Peyer's patch (tissue), 4 donors: ENCODE measurements at regions not wholly inside any gene's neighbourhood (a gene's known extent, or its start where the extent isn't known, plus 50 kb on each side); places are given as distances from the start of the nearest gene placed in this dataset.

ENCODE experiments used
- DNase-seq, 3 donors: peaks; one replicate each; pipeline ENCODE4 v3.0.0-alpha.2; 2017 to 2019
- H3K27ac ChIP-seq, 4 donors: fragments of 200-600 bp; sonication (generic); one replicate each; pipeline ENCODE4 v1.5.1; 2016 to 2019
- H3K27me3 ChIP-seq, 2 donors: fragments of 200-600 bp; sonication (generic); one replicate each; pipeline ENCODE4 v1.5.1; 2019
- H3K36me3 ChIP-seq, 3 donors: fragments of 200-600 bp; sonication (generic); one replicate each; pipeline ENCODE4 v1.5.1; 2016 to 2019
- H3K4me1 ChIP-seq, 4 donors: fragments of 200-600 bp; sonication (generic); one replicate each; pipeline ENCODE4 v1.5.1; 2016 to 2019
- H3K4me3 ChIP-seq, 4 donors: fragments of 200-600 bp; sonication (generic); 1 replicate in 3 of 4; 2 replicates in 1 of 4; pipeline ENCODE4 v1.5.1; 2016 to 2019; ENCODE audit warnings: mild to moderate bottlenecking in 1 of 4
- H3K9me3 ChIP-seq, 4 donors: fragments of 200-600 bp; sonication (generic); one replicate each; pipeline ENCODE4 v1.5.1; 2016 to 2019; ENCODE audit warnings: mild to moderate bottlenecking in 1 of 4
- POLR2A ChIP-seq, 2 donors: fragments of 450-650 bp; IDR thresholded peaks; one replicate each; pipeline ENCODE4 v1.5.1; 2017; ENCODE audit warnings: antibody characterized with exemption in 2 of 2, mild to moderate bottlenecking in 2 of 2, moderate library complexity in 2 of 2
- TF ChIP-seq, protein P1 (sequence below), 6 experiments: fragments of 450-650 bp in 4 of 6; fragments of 200-600 bp in 2 of 6; sonication (generic) in 1 of 6; IDR thresholded peaks; one replicate each; pipeline ENCODE4 v1.5.1; 2017 to 2019; ENCODE audit warnings: antibody characterized with exemption in 6 of 6, mild to moderate bottlenecking in 3 of 6, moderate library complexity in 1 of 6

DNA sequence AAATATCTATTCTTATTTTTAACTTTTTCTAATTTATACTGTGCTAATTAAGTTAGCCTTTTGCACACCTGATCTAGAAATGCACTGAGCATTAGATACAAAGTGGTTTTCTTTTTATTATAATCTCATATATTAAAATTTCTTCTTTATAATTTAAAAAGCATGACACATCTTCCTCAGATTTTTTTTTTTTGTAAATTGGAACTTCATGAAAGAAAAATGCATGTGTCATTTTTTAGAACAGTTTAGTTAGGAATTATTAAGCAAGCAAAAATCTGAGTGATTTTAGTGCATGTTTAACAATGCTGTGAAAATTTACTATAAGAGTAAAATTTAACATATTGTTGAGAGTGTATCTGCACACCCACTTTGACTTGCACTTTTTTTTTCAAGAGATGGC, 367.9 kb downstream of the TFEC start:
- no peaks in the 10 kb centered on the region for H3K36me3 ChIP-seq
- H3K27me3 ChIP-seq, result no peaks in the 10 kb centered on the region
- H3K4me1 ChIP-seq, result no peaks in the 10 kb centered on the region
- H3K4me3 ChIP-seq, result no peak overlapping the region
- TF ChIP-seq, protein P1, sequence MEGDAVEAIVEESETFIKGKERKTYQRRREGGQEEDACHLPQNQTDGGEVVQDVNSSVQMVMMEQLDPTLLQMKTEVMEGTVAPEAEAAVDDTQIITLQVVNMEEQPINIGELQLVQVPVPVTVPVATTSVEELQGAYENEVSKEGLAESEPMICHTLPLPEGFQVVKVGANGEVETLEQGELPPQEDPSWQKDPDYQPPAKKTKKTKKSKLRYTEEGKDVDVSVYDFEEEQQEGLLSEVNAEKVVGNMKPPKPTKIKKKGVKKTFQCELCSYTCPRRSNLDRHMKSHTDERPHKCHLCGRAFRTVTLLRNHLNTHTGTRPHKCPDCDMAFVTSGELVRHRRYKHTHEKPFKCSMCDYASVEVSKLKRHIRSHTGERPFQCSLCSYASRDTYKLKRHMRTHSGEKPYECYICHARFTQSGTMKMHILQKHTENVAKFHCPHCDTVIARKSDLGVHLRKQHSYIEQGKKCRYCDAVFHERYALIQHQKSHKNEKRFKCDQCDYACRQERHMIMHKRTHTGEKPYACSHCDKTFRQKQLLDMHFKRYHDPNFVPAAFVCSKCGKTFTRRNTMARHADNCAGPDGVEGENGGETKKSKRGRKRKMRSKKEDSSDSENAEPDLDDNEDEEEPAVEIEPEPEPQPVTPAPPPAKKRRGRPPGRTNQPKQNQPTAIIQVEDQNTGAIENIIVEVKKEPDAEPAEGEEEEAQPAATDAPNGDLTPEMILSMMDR (IDR thresholded peaks at IDR 0.05), result no peak
- no peak for TF ChIP-seq POLR2A (IDR thresholded peaks at IDR 0.05)
- H3K27ac ChIP-seq, result no peak overlapping the region
- DNase-seq, result no peak
- H3K9me3 ChIP-seq, result no peaks in the 10 kb centered on the region

- no peaks in the 10 kb centered on the region for H3K36me3 ChIP-seq
- H3K9me3 ChIP-seq, result no peaks in the 10 kb centered on the region
- H3K4me1 ChIP-seq, result no peaks in the 10 kb centered on the region
- no peak overlapping the region for H3K27ac ChIP-seq
- no peaks in the 10 kb centered on the region for H3K27me3 ChIP-seq
- H3K4me3 ChIP-seq, result no peak overlapping the region
- TF ChIP-seq, protein P1 (IDR thresholded peaks at IDR 0.05), result no peak
- no peak for TF ChIP-seq POLR2A (IDR thresholded peaks at IDR 0.05)
- DNase-seq, result no peak
These were observed 368.4 kb downstream of the TFEC start for GRCh38 chr7:115662120-115662519.

DNA sequence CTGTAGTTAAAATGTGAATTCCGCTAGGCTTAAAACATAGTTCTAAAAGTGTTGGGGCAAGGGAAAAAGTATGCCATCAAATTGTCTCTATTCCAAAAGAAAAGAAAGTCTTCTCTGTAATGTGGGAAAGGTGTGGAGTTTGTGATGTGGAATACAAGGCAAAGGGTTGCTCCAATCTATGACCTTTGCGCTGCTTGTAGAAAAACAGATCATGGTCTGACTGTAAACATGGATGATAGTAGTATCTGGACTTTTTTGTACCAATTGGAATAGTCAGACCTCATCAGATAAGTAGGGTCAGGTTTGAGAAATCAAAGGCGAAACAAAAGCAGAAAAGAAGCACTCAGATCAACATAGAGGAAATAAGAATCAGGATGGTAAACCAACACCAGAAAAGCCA, 372.3 kb downstream of the TFEC start:
- Histone ChIP-seq H3K9me3 (no peaks in the 10 kb centered on the region), H3K27me3 (no peaks in the 10 kb centered on the region), H3K4me1 (no peaks in the 10 kb centered on the region), H3K4me3 (no peak overlapping the region), H3K27ac (no peak overlapping the region), H3K36me3 (no peaks in the 10 kb centered on the region)
- TF ChIP-seq POLR2A (IDR thresholded peaks at IDR 0.05), result no peak
- TF ChIP-seq, protein P1 (IDR thresholded peaks at IDR 0.05), result no peak
- DNase-seq, result no peak

GRCh38 chr7:115654384-115655214, 376.0 kb downstream of the TFEC start:
- H3K36me3 ChIP-seq, result no peaks in the 10 kb centered on the region
- no peak overlapping the region for H3K27ac ChIP-seq
- H3K27me3 ChIP-seq, result no peaks in the 10 kb centered on the region
- no peak for DNase-seq
- no peak overlapping the region for H3K4me3 ChIP-seq
- no peak for TF ChIP-seq POLR2A (IDR thresholded peaks at IDR 0.05)
- TF ChIP-seq, protein P1 (IDR thresholded peaks at IDR 0.05), result no peak
- no peaks in the 10 kb centered on the region for H3K4me1 ChIP-seq
- H3K9me3 ChIP-seq, result no peaks in the 10 kb centered on the region

DNA sequence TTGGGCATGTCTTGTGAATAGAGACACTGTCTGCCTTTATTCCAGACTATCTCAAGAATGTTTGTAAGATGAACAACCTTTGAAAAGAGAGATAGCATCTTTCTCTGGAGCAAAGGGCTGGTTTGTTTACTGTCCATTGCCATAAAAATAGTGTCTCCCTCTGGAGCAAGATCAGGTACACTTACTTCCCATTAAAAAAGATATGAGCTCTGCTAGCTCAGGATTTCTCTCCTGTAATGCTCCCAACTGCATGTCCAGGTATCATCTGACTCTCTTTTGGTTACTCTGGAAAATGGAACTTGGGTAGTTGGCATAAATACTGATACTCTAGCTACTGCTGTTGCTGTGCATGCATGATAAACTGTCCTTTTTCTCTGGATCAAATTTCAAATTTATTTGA, 381.1 kb downstream of the TFEC start:
- H3K4me1 ChIP-seq, result no peaks in the 10 kb centered on the region
- no peaks in the 10 kb centered on the region for H3K9me3 ChIP-seq
- DNase-seq, result no peak
- TF ChIP-seq, protein P1 (IDR thresholded peaks at IDR 0.05), result no peak
- no peak for TF ChIP-seq POLR2A (IDR thresholded peaks at IDR 0.05)
- H3K27me3 ChIP-seq, result no peaks in the 10 kb centered on the region
- H3K4me3 ChIP-seq, result no peak overlapping the region
- no peaks in the 10 kb centered on the region for H3K36me3 ChIP-seq
- no peak overlapping the region for H3K27ac ChIP-seq
